ENCODE measurements at regions not wholly inside any gene's neighbourhood (a gene's known extent, or its start where the extent isn't known, plus 50 kb on each side); places are given as distances from the start of the nearest gene placed in this dataset.

GRCh38 chr4:167614866-167615265 is 380.6 kb upstream of the SPOCK3 start:
- Histone ChIP-seq H3K27me3 (ENCODE audit: low read depth) (no peaks in the 10 kb centered on the region), H3K36me3 (no peaks in the 10 kb centered on the region), H3K4me1 (no peaks in the 10 kb centered on the region), H3K9me3 (replicated peaks) (peaks cover 19% of the 10 kb centered on the region), H3K27ac (replicated peaks) (no peak overlapping the region), H3K4me3 (no peak overlapping the region)
- no peak for DNase-seq
- intact Hi-C loops (cut with micrococcal nuclease), result no loop called here
- TF ChIP-seq CTCF (IDR thresholded peaks at IDR 0.05; ENCODE audit: borderline replicate concordance), result no peak

- H3K4me1 ChIP-seq, result no peaks in the 10 kb centered on the region
- H3K9me3 ChIP-seq (replicated peaks), result peaks cover 16% of the 10 kb centered on the region
- H3K36me3 ChIP-seq, result no peaks in the 10 kb centered on the region
- H3K4me3 ChIP-seq, result no peak overlapping the region
- DNase-seq, result no peak
- no peak overlapping the region for H3K27ac ChIP-seq (replicated peaks)
- intact Hi-C loops (cut with micrococcal nuclease), result no loop called here
- H3K27me3 ChIP-seq (ENCODE audit: low read depth), result no peaks in the 10 kb centered on the region
- no peak for TF ChIP-seq CTCF (IDR thresholded peaks at IDR 0.05; ENCODE audit: borderline replicate concordance)
Measured at GRCh38 chr4:167616476-167616875, 382.2 kb upstream of the SPOCK3 start.

DNA sequence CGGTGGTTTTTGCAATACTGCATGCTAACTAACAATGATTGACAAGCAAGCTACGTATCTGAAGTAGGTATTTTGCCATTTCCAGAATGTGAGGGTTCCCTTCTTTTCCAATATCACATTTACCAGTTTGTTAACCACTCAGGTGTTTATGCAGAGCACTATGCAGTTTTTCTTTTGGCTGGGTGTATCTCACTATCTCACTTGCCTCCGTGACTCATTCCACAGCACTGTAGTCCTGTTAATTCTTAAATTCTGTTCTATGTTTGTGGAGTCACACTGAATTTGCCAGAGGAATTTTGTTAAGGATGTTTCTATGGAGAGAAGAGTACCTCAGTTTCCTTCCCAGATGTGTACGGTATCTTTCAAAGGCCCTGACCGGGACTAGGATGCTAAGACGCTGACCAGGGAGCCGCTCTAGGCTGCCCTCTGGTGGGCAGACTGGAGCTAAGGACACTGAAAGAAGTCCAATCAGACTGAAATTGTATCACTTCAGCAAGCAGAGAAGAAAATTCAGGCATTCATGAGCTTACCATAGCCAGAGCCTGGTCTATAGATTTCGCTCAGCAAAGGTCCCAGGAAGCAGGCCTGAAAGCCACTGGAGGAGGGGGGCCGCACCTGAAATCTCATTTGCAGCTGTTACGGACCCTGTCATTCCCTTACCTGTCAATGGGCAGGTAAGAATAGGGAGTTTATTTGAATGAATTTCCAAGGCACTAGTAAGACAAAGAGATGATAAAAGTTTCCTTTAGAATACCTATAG is 388.4 kb upstream of the SPOCK3 start:
- Histone ChIP-seq H3K9me3 (replicated peaks) (peaks cover under 1% of the 10 kb centered on the region), H3K27me3 (ENCODE audit: low read depth) (no peaks in the 10 kb centered on the region), H3K4me1 (no peaks in the 10 kb centered on the region), H3K27ac (replicated peaks) (no peak overlapping the region), H3K36me3 (no peaks in the 10 kb centered on the region), H3K4me3 (no peak overlapping the region)
- intact Hi-C loops (cut with micrococcal nuclease), result no loop called here
- peak; percentile 19 for DNase-seq
- TF ChIP-seq CTCF (IDR thresholded peaks at IDR 0.05; ENCODE audit: borderline replicate concordance), result peak; percentile 69

DNA sequence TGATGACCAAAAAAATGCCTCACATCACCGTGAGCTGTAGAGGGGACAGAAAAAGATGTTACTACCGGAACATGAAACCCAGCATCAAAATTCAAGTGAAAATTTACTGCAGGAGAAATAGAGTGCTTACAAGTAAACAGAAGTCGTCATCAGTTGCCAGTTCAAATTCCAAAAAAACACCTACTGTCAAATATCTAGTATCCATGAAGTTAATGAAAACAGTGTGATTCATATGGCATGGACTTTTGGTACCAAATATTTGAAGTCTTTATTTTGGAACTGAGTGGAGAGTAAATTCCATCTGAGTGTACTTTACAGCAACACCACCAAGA is 388.9 kb upstream of the SPOCK3 start:
- Histone ChIP-seq H3K27ac (replicated peaks) (no peak overlapping the region), H3K27me3 (ENCODE audit: low read depth) (no peaks in the 10 kb centered on the region), H3K9me3 (replicated peaks) (no peaks in the 10 kb centered on the region), H3K4me3 (no peak overlapping the region), H3K36me3 (no peaks in the 10 kb centered on the region), H3K4me1 (no peaks in the 10 kb centered on the region)
- no peak for DNase-seq
- intact Hi-C loops (cut with micrococcal nuclease), result no loop called here
- TF ChIP-seq CTCF (IDR thresholded peaks at IDR 0.05; ENCODE audit: borderline replicate concordance), result no peak

DNA sequence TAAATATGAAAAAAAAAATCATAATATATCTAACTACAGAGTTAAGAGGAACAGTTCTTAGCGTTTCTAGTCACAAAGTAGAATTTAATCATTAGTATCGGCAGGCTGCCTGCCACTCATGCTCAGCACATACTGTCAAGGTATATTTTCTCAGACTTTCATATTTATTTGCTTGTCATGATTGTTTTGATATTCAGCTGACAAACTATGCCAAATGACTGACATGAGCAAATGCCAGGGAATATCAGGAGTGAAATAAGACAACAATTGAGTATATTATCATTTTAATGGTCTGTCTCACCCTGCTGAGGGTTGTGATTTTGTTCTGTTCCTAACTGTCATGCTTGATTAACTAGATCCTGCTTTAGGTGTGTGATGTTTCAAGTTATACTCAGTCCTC is 395.0 kb upstream of the SPOCK3 start:
- Histone ChIP-seq H3K4me1 (no peaks in the 10 kb centered on the region), H3K27me3 (ENCODE audit: low read depth) (no peaks in the 10 kb centered on the region), H3K4me3 (no peak overlapping the region), H3K27ac (replicated peaks) (no peak overlapping the region), H3K9me3 (replicated peaks) (peaks cover 20% of the 10 kb centered on the region), H3K36me3 (no peaks in the 10 kb centered on the region)
- TF ChIP-seq CTCF (IDR thresholded peaks at IDR 0.05; ENCODE audit: borderline replicate concordance), result no peak
- no peak for DNase-seq
- intact Hi-C loops (cut with micrococcal nuclease), result no loop called here
